SK-N-SH treated with all-trans-retinoic acid at 6 μM for 48 hours (cell line): ENCODE measurements at regions not wholly inside any gene's neighbourhood (a gene's known extent, or its start where the extent isn't known, plus 50 kb on each side); places are given as distances from the start of the nearest gene placed in this dataset.

Experiments
- ATAC-seq: fragments of 200-7000 bp; cut with Tn5 transposase; 3 replicates; pipeline ENCODE4 v1.9.1; 2020; ENCODE audit warnings: mild to moderate bottlenecking, moderate library complexity
- ARNTL ChIP-seq: fragments of 450-650 bp; formaldehyde crosslinking; IDR thresholded peaks from 2 replicates; pipeline ENCODE4 v1.5.0; 2020; ENCODE audit warnings: low read depth, mild to moderate bottlenecking, moderate library complexity, borderline replicate concordance
- BACH2 ChIP-seq: fragments of 250-450 bp; sonication (Bioruptor Pico); IDR thresholded peaks from 2 replicates; pipeline ENCODE4 v1.9.0; 2021; ENCODE audit warnings: mild to moderate bottlenecking, borderline replicate concordance
- ESRRG ChIP-seq: fragments of 250-450 bp; sonication (Bioruptor Pico); IDR thresholded peaks from 2 replicates; pipeline ENCODE4 v1.6.1; 2021; ENCODE audit warnings: mild to moderate bottlenecking
- GLIS3 ChIP-seq: fragments of 250-450 bp; sonication (Bioruptor Pico); IDR thresholded peaks from 2 replicates; pipeline ENCODE4 v1.5.0; 2020; ENCODE audit warnings: mild to moderate bottlenecking, moderate library complexity
- ISL1 ChIP-seq: fragments of 250-450 bp; sonication (Bioruptor Pico); IDR thresholded peaks from 2 replicates; pipeline ENCODE4 v2.1.2; 2022; ENCODE audit warnings: mild to moderate bottlenecking, moderate library complexity
- OSR1 ChIP-seq: fragments of 250-450 bp; sonication (Bioruptor Pico); IDR thresholded peaks from 2 replicates; pipeline ENCODE4 v1.8.0; 2022; ENCODE audit warnings: moderate library complexity, mild to moderate bottlenecking, inconsistent platforms
- PPARA ChIP-seq: fragments of 250-450 bp; sonication (Bioruptor Pico); IDR thresholded peaks from 2 replicates; pipeline ENCODE4 v1.5.0; 2020; ENCODE audit warnings: mild to moderate bottlenecking, borderline replicate concordance
- RARB ChIP-seq: fragments of 250-450 bp; sonication (Bioruptor Pico); IDR thresholded peaks from 2 replicates; pipeline ENCODE4 v1.8.0; 2021; ENCODE audit warnings: mild to moderate bottlenecking, moderate library complexity
- SNAI2 ChIP-seq: fragments of 250-450 bp; sonication (Bioruptor Pico); IDR thresholded peaks from 2 replicates; pipeline ENCODE4 v1.5.0; 2020; ENCODE audit warnings: mild to moderate bottlenecking, moderate library complexity
- TCF4 ChIP-seq: fragments of 250-450 bp; sonication (Bioruptor Pico); IDR thresholded peaks from 2 replicates; pipeline ENCODE4 v1.8.0; 2021; ENCODE audit warnings: mild to moderate bottlenecking, moderate library complexity, borderline replicate concordance
- TOX ChIP-seq: fragments of 250-450 bp; sonication (Bioruptor Pico); IDR thresholded peaks from 2 replicates; pipeline ENCODE4 v1.8.0; 2021; ENCODE audit warnings: mild to moderate bottlenecking, moderate library complexity, borderline replicate concordance
- ZC3H10 ChIP-seq: fragments of 250-450 bp; sonication (Bioruptor Pico); IDR thresholded peaks from 2 replicates; pipeline ENCODE4 v1.5.1; 2021; ENCODE audit warnings: mild to moderate bottlenecking, moderate library complexity
- ZFP3 ChIP-seq: fragments of 250-450 bp; sonication (Bioruptor Pico); IDR thresholded peaks from 2 replicates; pipeline ENCODE4 v1.5.0; 2020; ENCODE audit warnings: mild to moderate bottlenecking, moderate library complexity
- ZFP30 ChIP-seq: fragments of 450-650 bp; formaldehyde crosslinking; IDR thresholded peaks from 2 replicates; pipeline ENCODE4 v1.5.0; 2022; ENCODE audit warnings: mild to moderate bottlenecking, moderate library complexity
- ZNF70 ChIP-seq: fragments of 450-650 bp; formaldehyde crosslinking; IDR thresholded peaks from 2 replicates; pipeline ENCODE4 v1.5.0; 2020; ENCODE audit warnings: mild to moderate bottlenecking, moderate library complexity
- TF ChIP-seq, protein P1 (sequence below): fragments of 250-450 bp; sonication (Bioruptor Pico); IDR thresholded peaks from 2 replicates; pipeline ENCODE4 v1.8.0; 2021; ENCODE audit warnings: low read depth, mild to moderate bottlenecking, moderate library complexity, borderline replicate concordance
- TF ChIP-seq, protein P2 (sequence below): fragments of 250-450 bp; sonication (Bioruptor Pico); IDR thresholded peaks from 2 replicates; pipeline ENCODE4 v1.5.0; 2020; ENCODE audit warnings: mild to moderate bottlenecking, moderate library complexity

DNA sequence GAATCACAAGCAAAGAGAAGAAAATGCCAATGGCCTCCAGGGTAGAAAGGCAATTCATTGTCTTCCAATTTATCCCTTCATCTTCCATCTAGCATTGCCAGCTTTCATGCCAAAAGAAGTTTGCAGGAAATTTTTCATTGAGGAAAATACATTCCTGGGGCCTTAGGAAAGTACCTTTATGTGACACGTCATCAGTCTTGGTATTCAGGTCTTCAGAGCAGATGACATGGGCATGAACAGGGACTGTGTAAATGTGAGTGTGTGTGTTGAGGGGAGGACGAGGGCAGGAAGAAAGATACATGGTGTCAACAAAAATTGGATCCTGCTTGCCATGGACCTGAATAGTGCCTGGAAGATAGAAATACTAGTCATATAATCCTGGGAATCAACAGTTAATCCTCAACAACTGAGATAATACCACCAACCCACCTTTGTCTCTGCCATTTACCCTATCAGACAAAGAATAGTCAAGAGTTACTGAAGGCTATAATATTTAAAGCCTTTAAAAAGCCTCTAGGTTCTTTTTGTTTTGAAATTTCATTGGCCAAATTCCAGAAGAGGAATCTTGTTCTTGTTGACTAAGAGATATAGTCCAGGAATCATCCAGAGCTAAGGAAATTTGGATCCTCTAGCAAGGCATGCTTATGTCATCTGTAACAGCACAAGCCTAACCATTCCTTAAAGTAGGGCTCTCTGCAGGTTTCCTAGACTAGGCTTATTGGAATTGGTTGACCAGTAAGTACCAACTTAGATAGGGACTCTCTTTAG, 405.8 kb upstream of the SASH1 start:
- no peak for TF ChIP-seq ZFP3
- no peak for TF ChIP-seq ARNTL (CRISPR knock-in tag)
- no peak for TF ChIP-seq ZFP30 (CRISPR knock-in tag)
- TF ChIP-seq, all 23 proteins: peak for 0

DNA sequence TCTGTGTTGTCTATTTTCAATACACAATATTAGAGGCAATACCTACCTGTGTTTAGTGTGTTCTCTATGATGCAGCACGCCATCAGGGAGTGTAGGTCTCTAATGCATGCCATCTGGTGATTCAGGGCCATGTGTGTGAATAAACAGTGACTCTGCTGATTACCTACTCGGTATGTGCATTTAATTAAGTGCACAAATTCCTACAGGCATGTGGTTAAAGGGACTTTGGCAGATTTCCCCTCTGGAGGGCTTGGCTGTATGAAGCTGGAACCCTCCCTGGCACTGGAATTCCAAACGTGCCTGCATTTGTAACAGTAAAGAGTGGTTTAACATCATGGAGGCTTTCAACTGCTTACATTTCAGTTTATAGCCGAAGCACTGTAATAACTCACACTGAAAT, 401.5 kb upstream of the SASH1 start:
- no peak for ATAC-seq
- no peak for TF ChIP-seq ZFP3
- no peak for TF ChIP-seq PPARA
- TF ChIP-seq ZFP30 (CRISPR knock-in tag) = no peak
- TF ChIP-seq OSR1 (CRISPR knock-in tag) = no peak
- no peak for TF ChIP-seq TOX (CRISPR knock-in tag)
- no peak for TF ChIP-seq GLIS3 (CRISPR knock-in tag)
- TF ChIP-seq ESRRG (CRISPR knock-in tag) = no peak
- TF ChIP-seq ZC3H10 (CRISPR knock-in tag) = no peak
- no peak for TF ChIP-seq ARNTL (CRISPR knock-in tag)
- no peak for TF ChIP-seq SNAI2 (CRISPR knock-in tag)
- no peak for TF ChIP-seq BACH2 (CRISPR knock-in tag)
- TF ChIP-seq, protein P1, sequence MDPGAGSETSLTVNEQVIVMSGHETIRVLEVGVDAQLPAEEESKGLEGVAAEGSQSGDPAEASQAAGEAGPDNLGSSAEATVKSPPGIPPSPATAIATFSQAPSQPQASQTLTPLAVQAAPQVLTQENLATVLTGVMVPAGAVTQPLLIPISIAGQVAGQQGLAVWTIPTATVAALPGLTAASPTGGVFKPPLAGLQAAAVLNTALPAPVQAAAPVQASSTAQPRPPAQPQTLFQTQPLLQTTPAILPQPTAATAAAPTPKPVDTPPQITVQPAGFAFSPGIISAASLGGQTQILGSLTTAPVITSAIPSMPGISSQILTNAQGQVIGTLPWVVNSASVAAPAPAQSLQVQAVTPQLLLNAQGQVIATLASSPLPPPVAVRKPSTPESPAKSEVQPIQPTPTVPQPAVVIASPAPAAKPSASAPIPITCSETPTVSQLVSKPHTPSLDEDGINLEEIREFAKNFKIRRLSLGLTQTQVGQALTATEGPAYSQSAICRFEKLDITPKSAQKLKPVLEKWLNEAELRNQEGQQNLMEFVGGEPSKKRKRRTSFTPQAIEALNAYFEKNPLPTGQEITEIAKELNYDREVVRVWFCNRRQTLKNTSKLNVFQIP (CRISPR knock-in tag) = no peak
- TF ChIP-seq TCF4 (CRISPR knock-in tag) = no peak

More for the DNA sequence above, 405.8 kb upstream of the SASH1 start:
- ATAC-seq = no peak

DNA sequence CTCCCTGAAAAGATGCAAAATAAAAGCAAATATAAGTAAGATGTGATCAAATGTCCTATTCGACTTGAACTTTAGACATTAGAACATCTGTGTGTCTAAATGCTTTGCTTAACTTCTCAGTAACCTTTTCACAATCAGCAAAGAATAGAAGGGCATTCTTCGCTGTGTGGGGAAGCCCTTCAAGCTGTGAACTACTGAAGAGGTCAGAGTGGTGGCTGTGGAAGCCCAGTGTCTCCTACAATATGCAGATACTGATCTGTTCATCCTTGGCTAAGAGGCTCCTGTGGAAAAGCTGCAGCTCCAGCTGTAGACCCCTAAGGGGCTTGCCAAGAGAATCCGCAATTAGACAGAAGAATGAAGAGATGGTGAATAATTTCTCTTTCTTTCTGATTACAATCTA, 400.3 kb upstream of the SASH1 start:
- TF ChIP-seq ISL1 (CRISPR knock-in tag) (no peak), GLIS3 (CRISPR knock-in tag) (no peak), PPARA (no peak), RARB (no peak), BACH2 (CRISPR knock-in tag) (no peak)
- TF ChIP-seq, protein P1 (CRISPR knock-in tag) = no peak
- TF ChIP-seq, protein P2, sequence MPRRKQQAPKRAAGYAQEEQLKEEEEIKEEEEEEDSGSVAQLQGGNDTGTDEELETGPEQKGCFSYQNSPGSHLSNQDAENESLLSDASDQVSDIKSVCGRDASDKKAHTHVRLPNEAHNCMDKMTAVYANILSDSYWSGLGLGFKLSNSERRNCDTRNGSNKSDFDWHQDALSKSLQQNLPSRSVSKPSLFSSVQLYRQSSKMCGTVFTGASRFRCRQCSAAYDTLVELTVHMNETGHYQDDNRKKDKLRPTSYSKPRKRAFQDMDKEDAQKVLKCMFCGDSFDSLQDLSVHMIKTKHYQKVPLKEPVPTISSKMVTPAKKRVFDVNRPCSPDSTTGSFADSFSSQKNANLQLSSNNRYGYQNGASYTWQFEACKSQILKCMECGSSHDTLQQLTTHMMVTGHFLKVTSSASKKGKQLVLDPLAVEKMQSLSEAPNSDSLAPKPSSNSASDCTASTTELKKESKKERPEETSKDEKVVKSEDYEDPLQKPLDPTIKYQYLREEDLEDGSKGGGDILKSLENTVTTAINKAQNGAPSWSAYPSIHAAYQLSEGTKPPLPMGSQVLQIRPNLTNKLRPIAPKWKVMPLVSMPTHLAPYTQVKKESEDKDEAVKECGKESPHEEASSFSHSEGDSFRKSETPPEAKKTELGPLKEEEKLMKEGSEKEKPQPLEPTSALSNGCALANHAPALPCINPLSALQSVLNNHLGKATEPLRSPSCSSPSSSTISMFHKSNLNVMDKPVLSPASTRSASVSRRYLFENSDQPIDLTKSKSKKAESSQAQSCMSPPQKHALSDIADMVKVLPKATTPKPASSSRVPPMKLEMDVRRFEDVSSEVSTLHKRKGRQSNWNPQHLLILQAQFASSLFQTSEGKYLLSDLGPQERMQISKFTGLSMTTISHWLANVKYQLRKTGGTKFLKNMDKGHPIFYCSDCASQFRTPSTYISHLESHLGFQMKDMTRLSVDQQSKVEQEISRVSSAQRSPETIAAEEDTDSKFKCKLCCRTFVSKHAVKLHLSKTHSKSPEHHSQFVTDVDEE (CRISPR knock-in tag) = no peak
- ATAC-seq = no peak

DNA sequence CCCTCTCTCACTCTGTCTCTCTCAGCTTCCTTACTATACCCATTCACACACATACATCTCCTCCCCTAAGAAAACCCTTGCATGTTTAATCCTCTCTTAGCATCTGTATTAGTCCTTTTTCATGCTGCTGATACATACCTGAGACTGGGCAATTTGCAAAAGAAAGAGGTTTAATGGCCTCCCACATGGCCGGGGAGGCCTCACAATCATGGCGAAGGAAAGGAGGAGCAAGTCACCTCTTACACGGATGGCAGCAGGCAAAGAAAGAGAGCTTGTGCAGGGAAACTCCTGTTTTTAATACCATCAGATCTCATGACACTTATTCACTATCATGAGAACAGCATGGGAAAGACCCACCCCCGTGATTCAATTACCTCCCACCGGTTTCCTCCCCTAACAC, 398.5 kb upstream of the SASH1 start:
- TF ChIP-seq, protein P2 (CRISPR knock-in tag) = no peak
- TF ChIP-seq PPARA (no peak), ZNF70 (no peak), BACH2 (CRISPR knock-in tag) (no peak), ARNTL (CRISPR knock-in tag) (no peak)
- no peak for ATAC-seq
